ENCODE measurements at regions not wholly inside any gene's neighbourhood (a gene's known extent, or its start where the extent isn't known, plus 50 kb on each side); places are given as distances from the start of the nearest gene placed in this dataset.
"Not testable (repeated sequence)": the region's sequence is repeated elsewhere in the genome, so short reads cannot be mapped to it uniquely, and the experiment has no call there.

- no peak for DNase-seq
Observed at GRCh38 chr6:147924598-147924997, 416.1 kb downstream of the SAMD5 start.

- DNase-seq = no peak
Observed at GRCh38 chr6:147925826-147926225, 416.8 kb upstream of the SASH1 start.

- no peak for DNase-seq
Observed at GRCh38 chr6:147930745-147931144, 411.9 kb upstream of the SASH1 start.

GRCh38 chr6:147933224-147933623 lies 409.4 kb upstream of the SASH1 start:
- no peak for DNase-seq

- DNase-seq = no peak
Observed at GRCh38 chr6:147935656-147936055, 407.0 kb upstream of the SASH1 start.

GRCh38 chr6:147936703-147937470 lies 405.8 kb upstream of the SASH1 start:
- DNase-seq = no peak

GRCh38 chr6:147941143-147941542 lies 401.5 kb upstream of the SASH1 start:
- DNase-seq = no peak

- DNase-seq = no peak
Observed at GRCh38 chr6:147942363-147942762, 400.3 kb upstream of the SASH1 start.

- no peak for DNase-seq
Observed at GRCh38 chr6:147944122-147944521, 398.5 kb upstream of the SASH1 start.

- DNase-seq = no peak
Observed at GRCh38 chr6:147947521-147947920, 395.1 kb upstream of the SASH1 start.

GRCh38 chr6:147949981-147950622 lies 392.5 kb upstream of the SASH1 start:
- no peak for DNase-seq

GRCh38 chr6:147950623-147950987 lies 392.0 kb upstream of the SASH1 start:
- no peak for DNase-seq

GRCh38 chr6:147951726-147952125 lies 390.9 kb upstream of the SASH1 start:
- no peak for DNase-seq

GRCh38 chr6:147954938-147955337 lies 387.7 kb upstream of the SASH1 start:
- DNase-seq = no peak

- DNase-seq = no peak
Observed at GRCh38 chr6:147958683-147959082, 384.0 kb upstream of the SASH1 start.

- DNase-seq = no peak
Observed at GRCh38 chr6:147961481-147962141, 381.0 kb upstream of the SASH1 start.

- not testable (repeated sequence) for DNase-seq
Observed at GRCh38 chr6:147965448-147965847, 377.2 kb upstream of the SASH1 start.

- no peak for DNase-seq
Observed at GRCh38 chr6:147970970-147971369, 371.7 kb upstream of the SASH1 start.

GRCh38 chr6:147972448-147972847 lies 370.2 kb upstream of the SASH1 start:
- DNase-seq = no peak

GRCh38 chr6:147973806-147974205 lies 368.8 kb upstream of the SASH1 start:
- no peak for DNase-seq

- no peak for DNase-seq
Observed at GRCh38 chr6:147974376-147974775, 368.3 kb upstream of the SASH1 start.

GRCh38 chr6:147977851-147978465 lies 364.7 kb upstream of the SASH1 start:
- no peak for DNase-seq

- DNase-seq = no peak
Observed at GRCh38 chr6:147979966-147980365, 362.7 kb upstream of the SASH1 start.

Data from activated CD4-positive, alpha-beta T cell treated with anti-CD3 and anti-CD28 coated beads, Interleukin-2, amount 50 U/mL, for 16 hours (primary cell).